ENCODE measurements at regions not wholly inside any gene's neighbourhood (a gene's known extent, or its start where the extent isn't known, plus 50 kb on each side); places are given as distances from the start of the nearest gene placed in this dataset.

DNA sequence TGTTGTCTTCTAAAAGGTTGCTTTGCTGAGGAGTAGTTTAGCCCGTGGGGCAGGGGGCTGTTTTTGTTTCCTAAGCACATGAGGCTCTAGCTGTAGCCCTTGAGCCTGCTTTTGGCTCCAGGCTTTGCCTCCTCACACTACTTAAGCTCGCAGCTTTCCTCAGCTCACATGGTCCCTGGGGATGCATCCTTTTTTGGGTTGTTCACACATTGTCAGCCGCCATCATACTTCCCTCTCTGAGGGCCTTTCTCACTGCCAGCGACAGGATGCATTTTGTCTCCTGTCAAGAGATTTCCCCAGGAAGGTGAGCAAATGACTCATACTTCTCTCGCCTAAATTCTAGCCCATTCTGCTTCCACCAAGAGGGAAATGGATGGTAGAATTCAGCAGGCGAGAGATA, 279.5 kb upstream of the PKDCC start:
- H3K4me1 ChIP-seq: no peaks in the 10 kb centered on the region
- H3K9me3 ChIP-seq: no peaks in the 10 kb centered on the region
- H3K4me3 ChIP-seq: no peak overlapping the region
- CTCF ChIA-PET: interaction anchor here (1.3 to 2.6 kb wide), 3 partner anchors 9 to 15 kb away, joined by 3 to 11 read pairs (median 3); no protein-coding TSS in a partner anchor
- ATAC-seq (no peak), FAIRE-seq (no peak), DNase-seq (ENCODE audit: low read depth in 1 of 2, low spot score in 1 of 2) (no peak)
- no peak overlapping the region for H3K27ac ChIP-seq
- POLR2A ChIA-PET: no interaction called here
- TF ChIP-seq CBX8 (IDR thresholded peaks at IDR 0.05): no peak
- TF ChIP-seq HDAC2 (IDR thresholded peaks at IDR 0.05): no peak
- TF ChIP-seq CHD2 (IDR thresholded peaks at IDR 0.05; ENCODE audit: low read length, partially characterized antibody): no peak
- TF ChIP-seq KDM1A (IDR thresholded peaks at IDR 0.05; ENCODE audit: low read depth): no peak
- TF ChIP-seq FOSL2 (IDR thresholded peaks at IDR 0.05): no peak
- TF ChIP-seq FOSL2 (CRISPR knock-in tag; IDR thresholded peaks at IDR 0.05): no peak
- TF ChIP-seq HOXB13 (CRISPR knock-in tag; IDR thresholded peaks at IDR 0.05; ENCODE audit: low read depth): no peak
- TF ChIP-seq NPAS2 (CRISPR knock-in tag; IDR thresholded peaks at IDR 0.05; ENCODE audit: borderline replicate concordance): no peak
- no peak for TF ChIP-seq HOXA7 (CRISPR knock-in tag; IDR thresholded peaks at IDR 0.05)
- TF ChIP-seq SREBF2 (IDR thresholded peaks at IDR 0.05): no peak
- TF ChIP-seq POLR2A (IDR thresholded peaks at IDR 0.05; ENCODE audit: low read length): no peak
- no peak for TF ChIP-seq POLR2AphosphoS2 (conservative IDR thresholded peaks at IDR 0.05; ENCODE audit: low read length)
- TF ChIP-seq MAFK (IDR thresholded peaks at IDR 0.05; ENCODE audit: partially characterized antibody): no peak
- TF ChIP-seq TFCP2L1 (CRISPR knock-in tag; IDR thresholded peaks at IDR 0.05): no peak
- no peak for TF ChIP-seq ZC3H11A (IDR thresholded peaks at IDR 0.05)
- no peak for TF ChIP-seq FOXS1 (CRISPR knock-in tag; IDR thresholded peaks at IDR 0.05)
- H3K4me2 ChIP-seq: no peak overlapping the region
- 25% methylated on average over 6 of the region's 6 CpGs for WGBS (ENCODE audit: missing lambda C conversion rate)

DNA sequence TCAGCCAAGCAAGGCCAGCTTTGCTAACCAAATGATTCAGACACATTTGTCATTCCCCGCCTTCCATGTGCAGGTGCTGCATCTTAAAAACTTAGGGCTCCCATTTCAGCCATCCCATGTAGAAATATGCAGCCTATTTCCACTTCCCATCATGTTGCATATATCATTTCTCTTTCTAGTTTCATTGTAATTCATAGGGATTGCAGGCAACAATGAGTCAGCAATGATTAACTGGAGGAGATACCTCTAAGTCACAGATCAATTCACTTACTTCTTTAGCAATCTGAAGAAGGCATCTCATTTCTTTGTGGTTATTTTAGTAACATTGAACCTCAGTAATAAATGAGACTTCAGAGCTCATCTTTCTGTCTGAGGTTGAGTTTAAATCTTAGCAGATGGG, 276.1 kb upstream of the PKDCC start:
- Histone ChIP-seq H3K4me2 (no peak overlapping the region), H3K4me1 (no peaks in the 10 kb centered on the region), H3K27ac (no peak overlapping the region), H3K9me3 (peaks cover 5% of the 10 kb centered on the region; the same call in 1 of the 3 replicates), H3K4me3 (no peak overlapping the region)
- no peak for DNase-seq (ENCODE audit: low read depth in 1 of 2, low spot score in 1 of 2)
- ChIA-PET CTCF (interaction anchor here (1.2 kb wide), 1 partner anchor 357 kb away, joined by 4 read pairs; no protein-coding TSS in a partner anchor), POLR2A (no interaction called here)
- 89% methylated on average over 1 of the region's 1 CpG for WGBS (ENCODE audit: missing lambda C conversion rate)
- no peak for ATAC-seq
- no peak for FAIRE-seq
- TF ChIP-seq HEYL (CRISPR knock-in tag; IDR thresholded peaks at IDR 0.05): no peak

DNA sequence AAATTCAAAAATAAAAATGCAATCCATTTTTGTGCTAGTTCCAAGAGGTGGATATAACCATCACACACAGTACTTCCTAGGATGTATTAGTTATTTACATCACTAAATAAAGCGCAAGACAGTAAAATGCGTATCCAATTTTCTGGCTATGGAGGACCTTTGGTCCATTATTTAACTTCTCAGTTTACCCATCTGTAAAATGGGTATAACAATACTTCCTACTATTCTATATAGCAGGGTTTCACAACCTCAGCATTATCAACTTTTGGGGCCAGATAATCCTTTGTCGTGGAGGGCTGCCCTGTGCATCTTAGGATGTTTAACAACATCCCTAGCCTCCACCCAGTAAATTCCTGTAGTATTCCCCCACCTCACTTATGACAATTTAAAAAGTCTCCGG, 275.1 kb upstream of the PKDCC start:
- CTCF ChIA-PET: no interaction called here

More for the DNA sequence above, 275.1 kb upstream of the PKDCC start:
- TF ChIP-seq MYC (IDR thresholded peaks at IDR 0.05; ENCODE audit: borderline replicate concordance, low read length) (no peak), RAD21 (conservative IDR thresholded peaks at IDR 0.05 in 1 of 2, IDR thresholded peaks at IDR 0.05 in 1 of 2) (no peak), EHMT2 (IDR thresholded peaks at IDR 0.05; ENCODE audit: low read depth) (no peak), NR3C1 (IDR thresholded peaks at IDR 0.05) (no peak), KDM1A (IDR thresholded peaks at IDR 0.05; ENCODE audit: low read depth) (peak; percentile 61; the same call in 1 of the 2 replicates)
- TF ChIP-seq, protein P1, sequence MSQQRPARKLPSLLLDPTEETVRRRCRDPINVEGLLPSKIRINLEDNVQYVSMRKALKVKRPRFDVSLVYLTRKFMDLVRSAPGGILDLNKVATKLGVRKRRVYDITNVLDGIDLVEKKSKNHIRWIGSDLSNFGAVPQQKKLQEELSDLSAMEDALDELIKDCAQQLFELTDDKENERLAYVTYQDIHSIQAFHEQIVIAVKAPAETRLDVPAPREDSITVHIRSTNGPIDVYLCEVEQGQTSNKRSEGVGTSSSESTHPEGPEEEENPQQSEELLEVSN (IDR thresholded peaks at IDR 0.05; ENCODE audit: borderline replicate concordance, low read depth): no peak
- TF ChIP-seq, protein P2, sequence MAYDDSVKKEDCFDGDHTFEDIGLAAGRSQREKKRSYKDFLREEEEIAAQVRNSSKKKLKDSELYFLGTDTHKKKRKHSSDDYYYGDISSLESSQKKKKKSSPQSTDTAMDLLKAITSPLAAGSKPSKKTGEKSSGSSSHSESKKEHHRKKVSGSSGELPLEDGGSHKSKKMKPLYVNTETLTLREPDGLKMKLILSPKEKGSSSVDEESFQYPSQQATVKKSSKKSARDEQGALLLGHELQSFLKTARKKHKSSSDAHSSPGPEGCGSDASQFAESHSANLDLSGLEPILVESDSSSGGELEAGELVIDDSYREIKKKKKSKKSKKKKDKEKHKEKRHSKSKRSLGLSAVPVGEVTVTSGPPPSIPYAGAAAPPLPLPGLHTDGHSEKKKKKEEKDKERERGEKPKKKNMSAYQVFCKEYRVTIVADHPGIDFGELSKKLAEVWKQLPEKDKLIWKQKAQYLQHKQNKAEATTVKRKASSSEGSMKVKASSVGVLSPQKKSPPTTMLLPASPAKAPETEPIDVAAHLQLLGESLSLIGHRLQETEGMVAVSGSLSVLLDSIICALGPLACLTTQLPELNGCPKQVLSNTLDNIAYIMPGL (CRISPR knock-in tag; IDR thresholded peaks at IDR 0.05; ENCODE audit: borderline replicate concordance): no peak
- DNase-seq (ENCODE audit: low read depth in 1 of 2, low spot score in 1 of 2) (no peak), FAIRE-seq (no peak), ATAC-seq (no peak)
- Histone ChIP-seq H3K9me3 (peaks cover 5% of the 10 kb centered on the region; the same call in 1 of the 3 replicates), H3K4me3 (no peak overlapping the region), H3K4me1 (no peaks in the 10 kb centered on the region), H3K27ac (no peak overlapping the region), H3K4me2 (no peak overlapping the region)
- 71% methylated on average over 4 of the region's 4 CpGs for WGBS (ENCODE audit: missing lambda C conversion rate)
- POLR2A ChIA-PET: no interaction called here

Data from A549 (cell line).